HUES6 (cell line): ENCODE measurements at regions not wholly inside any gene's neighbourhood (a gene's known extent, or its start where the extent isn't known, plus 50 kb on each side); places are given as distances from the start of the nearest gene placed in this dataset.

ENCODE experiments used
- H3K27ac ChIP-seq: 2 replicates; pipeline ENCODE4 v1.7.0; 2013; ENCODE audit warnings: low read depth, mild to moderate bottlenecking, low read length, inconsistent platforms
- H3K27me3 ChIP-seq: 2 replicates; pipeline ENCODE4 v1.6.1; 2013; ENCODE audit warnings: low read length; ENCODE audit not compliant: control insufficient read depth, insufficient read depth
- H3K36me3 ChIP-seq: 2 replicates; pipeline ENCODE4 v1.6.1; 2013; ENCODE audit warnings: low read length; ENCODE audit not compliant: control insufficient read depth, insufficient read depth
- H3K4me1 ChIP-seq: 2 replicates; pipeline ENCODE4 v1.6.1; 2013; ENCODE audit warnings: low read length; ENCODE audit not compliant: control insufficient read depth, insufficient read depth
- H3K4me3 ChIP-seq: 2 replicates; pipeline ENCODE4 v1.5.1; 2013; ENCODE audit warnings: low read depth, low read length
- H3K9ac ChIP-seq: one replicate; pipeline ENCODE4 v1.6.1; 2013; ENCODE audit warnings: mild to moderate bottlenecking, low read length
- H3K9me3 ChIP-seq: 2 replicates; pipeline ENCODE4 v1.6.1; 2013; ENCODE audit warnings: low read depth, low read length; ENCODE audit not compliant: control insufficient read depth, insufficient read depth

DNA sequence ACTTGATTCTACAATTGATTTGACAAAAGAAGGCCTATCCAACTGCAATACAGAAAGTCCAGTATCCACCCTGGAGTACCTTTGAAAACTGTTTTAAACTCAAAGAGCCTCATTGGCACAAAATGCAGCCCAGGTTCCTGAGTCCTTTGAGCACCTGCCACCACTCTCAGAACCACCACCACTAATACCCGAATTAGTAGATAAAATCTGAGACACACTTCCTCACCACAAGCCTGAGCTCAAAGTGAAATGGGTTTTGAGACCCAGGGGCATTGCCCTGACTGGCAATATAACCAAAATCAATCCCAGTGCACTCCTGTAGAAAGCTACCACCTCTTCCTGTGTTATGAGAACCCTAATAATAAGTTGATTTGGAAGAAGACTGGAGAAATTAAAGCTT lies 215.7 kb downstream of the CSNK2A3 start:
- H3K4me1 ChIP-seq: no peaks in the 10 kb centered on the region
- no peak overlapping the region for H3K4me3 ChIP-seq
- no peaks in the 10 kb centered on the region for H3K27me3 ChIP-seq
- H3K9me3 ChIP-seq: no peaks in the 10 kb centered on the region
- no peak overlapping the region for H3K9ac ChIP-seq
- H3K36me3 ChIP-seq: no peaks in the 10 kb centered on the region
- no peak overlapping the region for H3K27ac ChIP-seq

- no peaks in the 10 kb centered on the region for H3K9me3 ChIP-seq
- no peak overlapping the region for H3K4me3 ChIP-seq
- H3K4me1 ChIP-seq: no peaks in the 10 kb centered on the region
- H3K9ac ChIP-seq: no peak overlapping the region
- H3K27me3 ChIP-seq: no peaks in the 10 kb centered on the region
- no peak overlapping the region for H3K27ac ChIP-seq
- H3K36me3 ChIP-seq: no peaks in the 10 kb centered on the region
Observed at GRCh38 chr11:11135820-11136476, 217.1 kb downstream of the CSNK2A3 start.

DNA sequence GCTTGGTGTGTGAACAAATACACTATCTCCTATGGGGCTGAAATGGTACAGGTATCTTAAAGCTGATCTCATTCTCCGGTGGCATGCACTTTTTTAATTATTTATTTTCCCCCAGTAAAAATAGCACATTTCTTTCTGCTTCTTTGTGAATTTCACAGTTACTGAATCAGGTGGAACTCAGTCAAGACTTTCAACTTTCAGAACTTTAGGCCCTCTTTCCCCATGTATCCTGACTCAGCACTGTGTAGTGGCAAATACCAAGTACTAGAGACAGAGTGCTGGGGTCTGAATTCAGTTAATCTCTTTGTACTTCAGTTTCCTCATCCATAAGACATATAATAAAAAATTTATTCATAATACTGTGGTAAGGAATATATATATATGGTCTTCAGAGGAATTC lies 223.9 kb downstream of the CSNK2A3 start:
- Histone ChIP-seq H3K27me3 (no peaks in the 10 kb centered on the region), H3K9me3 (no peaks in the 10 kb centered on the region), H3K4me3 (no peak overlapping the region), H3K27ac (no peak overlapping the region), H3K4me1 (no peaks in the 10 kb centered on the region), H3K36me3 (no peaks in the 10 kb centered on the region), H3K9ac (no peak overlapping the region)

GRCh38 chr11:11125618-11126017 lies 227.4 kb downstream of the CSNK2A3 start:
- peaks cover 7% of the 10 kb centered on the region; the same call in 1 of the 2 replicates for H3K4me1 ChIP-seq
- H3K9ac ChIP-seq: no peak overlapping the region
- H3K27ac ChIP-seq: no peak overlapping the region
- no peak overlapping the region for H3K4me3 ChIP-seq
- H3K27me3 ChIP-seq: no peaks in the 10 kb centered on the region
- H3K9me3 ChIP-seq: no peaks in the 10 kb centered on the region
- no peaks in the 10 kb centered on the region for H3K36me3 ChIP-seq

DNA sequence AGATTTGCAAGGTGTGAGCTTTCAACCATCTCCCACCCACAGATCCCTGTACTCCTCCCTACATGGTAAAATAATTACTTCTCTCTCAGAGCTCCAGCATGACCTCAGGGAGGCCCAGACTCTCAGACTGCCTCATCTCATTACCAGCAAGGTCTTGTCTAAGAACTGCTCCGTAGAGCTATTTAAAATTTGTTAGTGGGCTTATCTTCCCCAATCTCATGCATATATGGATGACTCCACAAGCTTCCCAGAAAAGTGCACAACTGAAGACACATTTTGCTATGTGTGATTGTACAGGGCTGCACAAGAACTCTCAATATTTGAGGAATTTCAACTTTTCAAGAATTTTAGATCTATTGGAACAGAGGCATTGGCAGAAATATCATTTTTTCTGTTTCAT lies 230.3 kb downstream of the CSNK2A3 start:
- H3K4me3 ChIP-seq: no peak overlapping the region
- H3K36me3 ChIP-seq: no peaks in the 10 kb centered on the region
- no peak overlapping the region for H3K9ac ChIP-seq
- H3K4me1 ChIP-seq: peaks cover 7% of the 10 kb centered on the region; the same call in 1 of the 2 replicates
- H3K27ac ChIP-seq: no peak overlapping the region
- no peaks in the 10 kb centered on the region for H3K27me3 ChIP-seq
- H3K9me3 ChIP-seq: no peaks in the 10 kb centered on the region

GRCh38 chr11:11119917-11120316 lies 233.1 kb downstream of the CSNK2A3 start:
- H3K9ac ChIP-seq: no peak overlapping the region
- no peaks in the 10 kb centered on the region for H3K9me3 ChIP-seq
- no peak overlapping the region for H3K27ac ChIP-seq
- peaks cover 7% of the 10 kb centered on the region; the same call in 1 of the 2 replicates for H3K4me1 ChIP-seq
- H3K4me3 ChIP-seq: no peak overlapping the region
- no peaks in the 10 kb centered on the region for H3K36me3 ChIP-seq
- no peaks in the 10 kb centered on the region for H3K27me3 ChIP-seq

DNA sequence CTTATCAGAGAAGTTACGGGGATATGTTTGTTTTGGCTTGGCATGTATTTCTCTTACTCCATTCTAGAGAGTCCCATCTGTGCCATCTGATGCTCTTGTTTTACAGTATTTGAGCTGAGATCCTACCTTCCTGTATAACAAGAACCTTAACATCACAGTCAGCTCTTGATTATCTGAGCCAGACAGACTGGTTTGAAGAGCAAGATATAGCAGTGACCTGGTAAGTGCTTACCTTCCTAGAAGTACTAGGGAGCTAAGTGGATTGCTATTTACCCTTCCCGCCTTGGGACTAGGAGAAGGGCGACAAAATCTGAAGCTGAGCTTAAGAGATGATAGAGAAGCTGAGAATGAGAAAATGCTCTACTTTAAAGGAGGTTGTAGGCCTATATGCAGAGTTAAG lies 235.3 kb downstream of the CSNK2A3 start:
- Histone ChIP-seq H3K9ac (no peak overlapping the region), H3K27me3 (no peaks in the 10 kb centered on the region), H3K4me1 (peaks cover 6% of the 10 kb centered on the region; the same call in 1 of the 2 replicates), H3K36me3 (no peaks in the 10 kb centered on the region), H3K4me3 (no peak overlapping the region), H3K27ac (no peak overlapping the region), H3K9me3 (peaks cover 2% of the 10 kb centered on the region; the same call in 1 of the 2 replicates)

DNA sequence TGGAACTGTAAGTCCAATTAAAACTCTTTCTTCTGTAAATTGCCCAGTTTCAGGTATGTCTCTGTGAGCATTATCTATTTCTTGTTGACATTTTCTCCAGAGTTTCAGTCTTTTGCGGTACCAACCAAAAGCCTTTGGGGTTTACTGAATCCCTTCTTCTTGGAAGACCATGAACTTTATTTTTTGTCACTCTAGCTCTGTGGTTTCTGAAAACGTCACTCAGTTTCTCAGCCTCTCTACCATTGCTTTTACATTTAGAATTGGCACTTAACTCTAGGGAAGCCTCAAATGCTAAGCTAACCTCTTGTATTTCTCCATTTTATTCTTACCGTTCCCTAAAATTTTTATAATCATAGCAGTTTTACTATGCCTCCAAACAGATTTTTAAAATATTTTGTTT lies 237.6 kb downstream of the CSNK2A3 start:
- Histone ChIP-seq H3K27me3 (no peaks in the 10 kb centered on the region), H3K9me3 (peaks cover 2% of the 10 kb centered on the region; the same call in 1 of the 2 replicates), H3K4me1 (no peaks in the 10 kb centered on the region), H3K4me3 (no peak overlapping the region), H3K36me3 (no peaks in the 10 kb centered on the region), H3K9ac (no peak overlapping the region), H3K27ac (no peak overlapping the region)

DNA sequence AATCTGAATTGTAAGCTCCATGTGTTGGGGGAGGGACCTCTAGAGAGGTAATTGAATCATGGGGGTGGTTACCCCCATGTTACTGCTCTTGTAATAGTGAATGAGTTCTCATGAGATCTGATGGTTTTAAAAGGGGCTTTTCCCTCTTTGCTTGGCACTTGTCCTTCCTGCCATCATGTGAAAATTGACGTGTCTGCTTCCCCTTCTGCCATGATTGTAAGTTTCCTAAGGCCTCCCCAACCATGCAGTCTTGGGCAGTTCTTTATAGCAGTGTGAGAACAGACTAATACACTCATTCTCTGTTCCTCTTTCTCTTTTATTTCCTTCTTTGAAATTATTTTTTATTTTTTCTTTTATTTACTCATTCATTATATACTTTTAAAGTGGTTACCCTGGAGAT lies 239.4 kb downstream of the CSNK2A3 start:
- no peak overlapping the region for H3K4me3 ChIP-seq
- H3K27ac ChIP-seq: no peak overlapping the region
- peaks cover 2% of the 10 kb centered on the region; the same call in 1 of the 2 replicates for H3K9me3 ChIP-seq
- H3K4me1 ChIP-seq: no peaks in the 10 kb centered on the region
- H3K9ac ChIP-seq: no peak overlapping the region
- no peaks in the 10 kb centered on the region for H3K36me3 ChIP-seq
- H3K27me3 ChIP-seq: no peaks in the 10 kb centered on the region

GRCh38 chr11:11108026-11108425 lies 245.0 kb downstream of the CSNK2A3 start:
- Histone ChIP-seq H3K36me3 (no peaks in the 10 kb centered on the region), H3K9me3 (no peaks in the 10 kb centered on the region), H3K9ac (no peak overlapping the region), H3K4me3 (no peak overlapping the region), H3K27me3 (no peaks in the 10 kb centered on the region), H3K4me1 (no peaks in the 10 kb centered on the region), H3K27ac (no peak overlapping the region)

GRCh38 chr11:11107076-11107723 lies 245.8 kb downstream of the CSNK2A3 start:
- Histone ChIP-seq H3K27me3 (no peaks in the 10 kb centered on the region), H3K9ac (no peak overlapping the region), H3K36me3 (no peaks in the 10 kb centered on the region), H3K27ac (no peak overlapping the region), H3K9me3 (no peaks in the 10 kb centered on the region), H3K4me1 (no peaks in the 10 kb centered on the region), H3K4me3 (no peak overlapping the region)
